GM12872 (cell line): ENCODE measurements at regions not wholly inside any gene's neighbourhood (a gene's known extent, or its start where the extent isn't known, plus 50 kb on each side); places are given as distances from the start of the nearest gene placed in this dataset.

Experiments
- CTCF ChIP-seq: IDR thresholded peaks from 3 replicates; pipeline ENCODE4 v1.5.1; 2011; ENCODE audit warnings: low read depth, mild to moderate bottlenecking, low read length, moderate library complexity; ENCODE audit not compliant: insufficient read depth

- no peak for TF ChIP-seq CTCF
Observed at GRCh38 chr10:130481076-130481930, 345.1 kb downstream of the GLRX3 start.

DNA sequence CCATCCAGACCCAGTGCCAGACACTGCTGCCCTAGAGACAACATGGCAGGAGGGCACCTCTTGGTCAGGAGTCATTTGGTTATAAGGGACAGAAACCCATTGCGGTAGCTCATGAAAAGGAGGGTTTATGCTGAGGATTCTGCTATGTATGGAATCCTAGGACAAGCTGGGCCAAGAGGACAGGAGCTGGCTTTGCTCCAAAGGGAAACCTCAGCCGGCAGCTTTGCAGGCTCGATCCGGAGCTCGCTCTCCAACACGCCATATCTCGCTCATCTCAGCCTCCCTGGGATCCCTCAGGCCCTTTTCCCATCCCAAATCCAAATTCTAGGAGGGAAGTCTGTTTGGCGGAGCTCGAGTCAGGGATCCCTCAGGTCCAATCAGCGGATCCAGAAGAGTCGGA is 345.7 kb downstream of the GLRX3 start:
- TF ChIP-seq CTCF: no peak

GRCh38 chr10:130483691-130484467 is 347.7 kb downstream of the GLRX3 start:
- TF ChIP-seq CTCF: no peak

GRCh38 chr10:130484468-130485180 is 348.4 kb downstream of the GLRX3 start:
- TF ChIP-seq CTCF: no peak

GRCh38 chr10:130485236-130485957 is 349.2 kb downstream of the GLRX3 start:
- no peak for TF ChIP-seq CTCF

DNA sequence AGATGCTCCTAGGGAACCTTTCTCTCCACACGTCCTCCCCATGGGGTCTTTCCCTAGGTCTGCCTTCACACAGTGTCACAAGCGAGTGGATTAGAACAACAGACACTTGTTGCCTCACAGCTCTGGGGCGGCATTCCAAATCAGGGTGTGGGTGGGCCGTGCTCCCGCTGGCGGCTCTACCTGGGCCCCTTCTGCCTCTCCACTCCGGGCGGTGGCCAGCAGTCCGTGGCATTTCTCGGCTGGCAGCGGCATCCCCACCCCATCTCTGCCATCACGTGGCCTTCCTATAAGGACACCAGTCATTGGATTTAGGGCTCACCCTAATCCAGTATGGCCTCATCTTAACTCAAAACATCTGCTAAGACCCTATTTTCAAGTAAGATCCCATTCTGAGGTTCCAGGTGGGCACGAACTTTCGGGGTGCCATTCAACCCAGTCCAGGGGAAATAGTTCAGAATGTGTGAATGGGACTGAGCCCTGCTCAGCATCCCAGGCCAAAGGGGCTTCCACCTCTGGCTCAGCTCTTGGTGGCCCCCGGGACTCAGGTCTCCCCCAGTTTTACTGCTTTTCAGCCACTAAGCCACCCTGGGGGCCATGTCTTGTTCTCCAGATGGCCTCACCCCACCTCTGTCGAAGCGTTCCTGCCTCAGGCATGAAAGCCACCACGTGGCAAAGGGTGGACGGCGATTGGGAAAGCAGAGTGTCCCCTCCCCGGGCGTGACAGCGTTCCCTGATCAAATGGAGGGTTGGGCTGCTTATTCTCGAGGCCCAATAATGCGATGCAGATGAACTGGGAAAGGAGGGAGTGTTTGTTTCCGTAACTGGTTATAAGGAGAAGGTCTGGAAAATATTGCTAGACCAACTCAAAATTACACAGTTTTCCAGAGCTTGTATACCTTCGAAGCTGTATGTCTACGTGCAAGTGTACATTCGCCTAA is 350.0 kb downstream of the GLRX3 start:
- no peak for TF ChIP-seq CTCF
